ENCODE measurements at regions not wholly inside any gene's neighbourhood (a gene's known extent, or its start where the extent isn't known, plus 50 kb on each side); places are given as distances from the start of the nearest gene placed in this dataset.
"Not testable (repeated sequence)": the region's sequence is repeated elsewhere in the genome, so short reads cannot be mapped to it uniquely, and the experiment has no call there.

DNA sequence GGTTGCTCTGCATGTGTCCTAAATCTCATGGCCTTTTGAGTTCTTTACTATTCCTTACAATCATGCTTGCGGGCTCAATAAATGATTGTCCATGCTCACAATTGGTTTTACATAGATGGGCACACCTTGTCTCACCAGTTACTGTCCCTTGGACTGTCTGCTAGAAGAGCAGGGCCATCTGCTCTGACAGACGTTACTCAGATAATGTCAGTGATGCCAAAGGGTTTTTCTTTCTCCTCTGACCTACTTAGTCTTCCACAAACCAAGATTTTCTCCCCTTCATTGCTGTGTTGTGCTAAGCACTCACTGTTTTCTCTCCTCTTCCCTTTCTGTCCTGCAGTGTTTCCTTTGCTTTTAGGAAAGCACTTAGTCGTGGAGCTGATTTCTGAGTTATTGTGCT, 562.3 kb downstream of the KIF4B start:
- no peaks in the 10 kb centered on the region for H3K79me2 ChIP-seq (ENCODE audit: insufficient read depth, low read depth, low read length)
- intact Hi-C loops (cut with micrococcal nuclease; ENCODE audit: unreplicated experiment), result no loop called here
- no peaks in the 10 kb centered on the region for H3K36me3 ChIP-seq (ENCODE audit: insufficient read depth, low read length)
- DNase-seq (ENCODE audit: low spot score), result no peak
- no TSS peak for BruUV-seq (replicated peaks)
- H3K9me2 ChIP-seq (ENCODE audit: insufficient read depth, low read length), result no peaks in the 10 kb centered on the region
- no peak overlapping the region for H3K27ac ChIP-seq (ENCODE audit: low read depth, low read length, poor library complexity, severe bottlenecking)
- H3K4me3 ChIP-seq (ENCODE audit: low read depth, low read length, poor library complexity, severe bottlenecking), result no peak overlapping the region
- TF ChIP-seq CTCF (conservative IDR thresholded peaks at IDR 0.05; ENCODE audit: low read length) (no peak), EZH2phosphoT487 (IDR thresholded peaks at IDR 0.05; ENCODE audit: borderline replicate concordance, low read depth, low read length) (no peak)
- H3K9me3 ChIP-seq (ENCODE audit: low read length), result no peaks in the 10 kb centered on the region
- no peaks in the 10 kb centered on the region for H4K20me1 ChIP-seq (ENCODE audit: insufficient read depth, low read length)
- POLR2A ChIA-PET, result no interaction called here
- H3K4me2 ChIP-seq (ENCODE audit: low read length), result no peak overlapping the region
- no peak overlapping the region for H2AFZ ChIP-seq (ENCODE audit: low read length)
- CTCF ChIA-PET (ENCODE audit: unreplicated experiment), result no interaction called here
- no peaks in the 10 kb centered on the region for H3K4me1 ChIP-seq (ENCODE audit: insufficient read depth, low read length, poor library complexity, severe bottlenecking)

DNA sequence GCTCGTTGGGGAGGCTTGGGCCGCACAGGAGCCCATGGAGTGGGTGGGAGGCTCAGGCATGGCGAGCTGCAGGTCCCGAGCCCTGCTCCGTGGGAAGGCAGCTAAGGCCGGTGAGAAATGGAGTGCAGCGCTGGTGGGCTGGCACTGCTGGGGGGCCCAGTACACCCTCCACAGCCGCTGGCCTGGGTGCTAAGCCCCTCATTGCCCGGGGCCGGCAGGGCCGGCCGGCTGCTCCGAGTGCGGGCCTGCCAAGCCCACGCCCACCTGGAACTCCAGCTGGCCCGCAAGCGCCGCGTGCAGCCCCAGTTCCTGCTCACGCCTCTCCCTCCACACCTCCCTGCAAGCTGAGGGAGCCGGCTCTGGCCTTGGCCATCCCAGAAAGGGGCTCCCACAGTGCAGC, 573.3 kb downstream of the KIF4B start:
- H4K20me1 ChIP-seq (ENCODE audit: insufficient read depth, low read length); DNase-seq (ENCODE audit: low spot score); H3K36me3 ChIP-seq (ENCODE audit: insufficient read depth, low read length); BruUV-seq (replicated peaks); CTCF ChIA-PET (ENCODE audit: unreplicated experiment); H3K9me3 ChIP-seq (ENCODE audit: low read length); intact Hi-C loops (cut with micrococcal nuclease; ENCODE audit: unreplicated experiment); H3K4me2 ChIP-seq (ENCODE audit: low read length); H3K9me2 ChIP-seq (ENCODE audit: insufficient read depth, low read length); H3K79me2 ChIP-seq (ENCODE audit: insufficient read depth, low read depth, low read length); H3K4me3 ChIP-seq (ENCODE audit: low read depth, low read length, poor library complexity, severe bottlenecking); POLR2A ChIA-PET; H3K4me1 ChIP-seq (ENCODE audit: insufficient read depth, low read length, poor library complexity, severe bottlenecking); H3K27ac ChIP-seq (ENCODE audit: low read depth, low read length, poor library complexity, severe bottlenecking); H2AFZ ChIP-seq (ENCODE audit: low read length): not testable (repeated sequence)

DNA sequence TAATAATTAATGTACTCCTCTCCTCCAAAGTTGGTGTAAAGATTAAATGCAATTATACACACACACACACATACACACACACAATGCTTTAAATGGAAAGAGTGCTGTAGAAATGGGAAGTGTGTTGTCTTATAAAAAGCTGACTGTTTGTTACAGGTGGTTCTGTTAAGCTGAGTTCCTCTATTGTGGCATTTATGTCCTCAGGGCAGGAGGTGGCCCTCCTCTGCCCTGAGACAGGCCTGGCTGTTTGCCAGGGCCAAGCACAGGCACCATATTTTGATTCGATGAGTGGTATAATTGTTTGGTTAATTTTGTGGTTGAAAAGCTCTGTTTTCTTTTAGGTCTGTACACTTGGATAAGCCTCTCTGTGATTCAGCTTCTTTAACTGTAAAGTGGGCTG, 573.9 kb downstream of the KIF4B start:
- no peaks in the 10 kb centered on the region for H3K36me3 ChIP-seq (ENCODE audit: insufficient read depth, low read length)

More for the DNA sequence above, 573.9 kb downstream of the KIF4B start:
- H4K20me1 ChIP-seq (ENCODE audit: insufficient read depth, low read length), result no peaks in the 10 kb centered on the region
- H3K27ac ChIP-seq (ENCODE audit: low read depth, low read length, poor library complexity, severe bottlenecking), result no peak overlapping the region
- no peaks in the 10 kb centered on the region for H3K79me2 ChIP-seq (ENCODE audit: insufficient read depth, low read depth, low read length)
- H3K4me3 ChIP-seq (ENCODE audit: low read depth, low read length, poor library complexity, severe bottlenecking), result no peak overlapping the region
- H3K9me2 ChIP-seq (ENCODE audit: insufficient read depth, low read length), result no peaks in the 10 kb centered on the region
- no peak overlapping the region for H3K4me2 ChIP-seq (ENCODE audit: low read length)
- H2AFZ ChIP-seq (ENCODE audit: low read length), result no peak overlapping the region
- POLR2A ChIA-PET, result no interaction called here
- TF ChIP-seq EZH2phosphoT487 (IDR thresholded peaks at IDR 0.05; ENCODE audit: borderline replicate concordance, low read depth, low read length), result no peak
- TF ChIP-seq CTCF (conservative IDR thresholded peaks at IDR 0.05; ENCODE audit: low read length), result no peak
- no peak for DNase-seq (ENCODE audit: low spot score)
- intact Hi-C loops (cut with micrococcal nuclease; ENCODE audit: unreplicated experiment), result no loop called here
- no TSS peak for BruUV-seq (replicated peaks)
- H3K4me1 ChIP-seq (ENCODE audit: insufficient read depth, low read length, poor library complexity, severe bottlenecking), result no peaks in the 10 kb centered on the region
- CTCF ChIA-PET (ENCODE audit: unreplicated experiment), result no interaction called here
- H3K9me3 ChIP-seq (ENCODE audit: low read length), result no peaks in the 10 kb centered on the region
